ENCODE measurements at regions not wholly inside any gene's neighbourhood (a gene's known extent, or its start where the extent isn't known, plus 50 kb on each side); places are given as distances from the start of the nearest gene placed in this dataset.

DNA sequence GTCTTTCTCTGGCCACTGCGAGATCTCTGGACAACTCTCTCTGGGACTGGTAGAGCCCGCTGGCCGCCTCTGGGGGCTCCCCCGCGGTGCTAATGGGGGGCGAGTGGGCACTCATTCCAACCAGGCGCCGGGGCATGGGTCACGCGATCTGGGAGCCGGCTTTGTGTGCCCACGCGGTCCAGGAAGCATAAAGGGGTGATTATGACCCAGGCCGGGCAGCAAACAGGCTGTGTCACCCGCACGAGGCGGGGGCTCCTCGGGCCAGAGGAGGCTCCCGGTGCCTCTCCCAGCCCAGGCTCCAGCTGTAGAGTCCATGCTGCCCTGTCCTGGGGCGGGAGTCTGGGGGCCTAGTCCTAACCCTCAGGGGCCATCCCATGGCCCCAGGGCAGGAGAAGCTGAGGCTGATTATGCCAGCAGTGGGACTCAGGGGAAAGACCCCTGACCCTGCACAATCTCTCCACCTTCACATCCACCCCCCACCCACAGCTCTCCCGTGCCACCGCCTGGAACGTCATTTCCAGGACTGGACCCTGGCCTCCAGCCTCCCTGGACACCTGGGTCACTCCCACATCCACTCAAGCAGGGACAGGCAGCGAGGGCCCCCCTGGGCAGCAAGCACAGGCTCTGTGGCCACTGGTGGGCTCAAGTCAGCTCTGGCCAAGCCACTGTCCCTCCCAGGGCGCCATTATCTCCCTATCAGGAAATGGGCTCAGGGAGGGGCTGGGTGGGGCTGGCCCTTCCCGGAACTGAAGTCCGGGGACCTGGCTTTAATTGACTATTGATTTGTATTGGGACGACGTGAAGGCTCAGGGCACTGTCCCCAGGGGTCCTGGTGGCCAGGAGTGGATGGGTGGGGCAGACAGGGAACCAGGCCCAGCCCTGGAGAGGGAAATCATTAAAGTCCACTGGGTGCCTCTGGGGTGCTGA lies 50.0 kb downstream of the PTPRS start:
- TF ChIP-seq, protein P1, sequence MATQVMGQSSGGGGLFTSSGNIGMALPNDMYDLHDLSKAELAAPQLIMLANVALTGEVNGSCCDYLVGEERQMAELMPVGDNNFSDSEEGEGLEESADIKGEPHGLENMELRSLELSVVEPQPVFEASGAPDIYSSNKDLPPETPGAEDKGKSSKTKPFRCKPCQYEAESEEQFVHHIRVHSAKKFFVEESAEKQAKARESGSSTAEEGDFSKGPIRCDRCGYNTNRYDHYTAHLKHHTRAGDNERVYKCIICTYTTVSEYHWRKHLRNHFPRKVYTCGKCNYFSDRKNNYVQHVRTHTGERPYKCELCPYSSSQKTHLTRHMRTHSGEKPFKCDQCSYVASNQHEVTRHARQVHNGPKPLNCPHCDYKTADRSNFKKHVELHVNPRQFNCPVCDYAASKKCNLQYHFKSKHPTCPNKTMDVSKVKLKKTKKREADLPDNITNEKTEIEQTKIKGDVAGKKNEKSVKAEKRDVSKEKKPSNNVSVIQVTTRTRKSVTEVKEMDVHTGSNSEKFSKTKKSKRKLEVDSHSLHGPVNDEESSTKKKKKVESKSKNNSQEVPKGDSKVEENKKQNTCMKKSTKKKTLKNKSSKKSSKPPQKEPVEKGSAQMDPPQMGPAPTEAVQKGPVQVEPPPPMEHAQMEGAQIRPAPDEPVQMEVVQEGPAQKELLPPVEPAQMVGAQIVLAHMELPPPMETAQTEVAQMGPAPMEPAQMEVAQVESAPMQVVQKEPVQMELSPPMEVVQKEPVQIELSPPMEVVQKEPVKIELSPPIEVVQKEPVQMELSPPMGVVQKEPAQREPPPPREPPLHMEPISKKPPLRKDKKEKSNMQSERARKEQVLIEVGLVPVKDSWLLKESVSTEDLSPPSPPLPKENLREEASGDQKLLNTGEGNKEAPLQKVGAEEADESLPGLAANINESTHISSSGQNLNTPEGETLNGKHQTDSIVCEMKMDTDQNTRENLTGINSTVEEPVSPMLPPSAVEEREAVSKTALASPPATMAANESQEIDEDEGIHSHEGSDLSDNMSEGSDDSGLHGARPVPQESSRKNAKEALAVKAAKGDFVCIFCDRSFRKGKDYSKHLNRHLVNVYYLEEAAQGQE (IDR thresholded peaks at IDR 0.05; ENCODE audit: insufficient replicate concordance, low read depth) = no peak
- TF ChIP-seq, protein P2, sequence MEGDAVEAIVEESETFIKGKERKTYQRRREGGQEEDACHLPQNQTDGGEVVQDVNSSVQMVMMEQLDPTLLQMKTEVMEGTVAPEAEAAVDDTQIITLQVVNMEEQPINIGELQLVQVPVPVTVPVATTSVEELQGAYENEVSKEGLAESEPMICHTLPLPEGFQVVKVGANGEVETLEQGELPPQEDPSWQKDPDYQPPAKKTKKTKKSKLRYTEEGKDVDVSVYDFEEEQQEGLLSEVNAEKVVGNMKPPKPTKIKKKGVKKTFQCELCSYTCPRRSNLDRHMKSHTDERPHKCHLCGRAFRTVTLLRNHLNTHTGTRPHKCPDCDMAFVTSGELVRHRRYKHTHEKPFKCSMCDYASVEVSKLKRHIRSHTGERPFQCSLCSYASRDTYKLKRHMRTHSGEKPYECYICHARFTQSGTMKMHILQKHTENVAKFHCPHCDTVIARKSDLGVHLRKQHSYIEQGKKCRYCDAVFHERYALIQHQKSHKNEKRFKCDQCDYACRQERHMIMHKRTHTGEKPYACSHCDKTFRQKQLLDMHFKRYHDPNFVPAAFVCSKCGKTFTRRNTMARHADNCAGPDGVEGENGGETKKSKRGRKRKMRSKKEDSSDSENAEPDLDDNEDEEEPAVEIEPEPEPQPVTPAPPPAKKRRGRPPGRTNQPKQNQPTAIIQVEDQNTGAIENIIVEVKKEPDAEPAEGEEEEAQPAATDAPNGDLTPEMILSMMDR (IDR thresholded peaks at IDR 0.05; ENCODE audit: insufficient read depth, low read length) = no peak
- no peak for DNase-seq (ENCODE audit: low read depth in 1 of 2, low spot score in 1 of 2)
- peaks cover 24% of the 10 kb centered on the region for H3K27me3 ChIP-seq (ENCODE audit: insufficient read depth, poor library complexity, severe bottlenecking)
- H3K4me3 ChIP-seq (replicated peaks; ENCODE audit: insufficient read depth, low read length) = no peak overlapping the region
- H3K27ac ChIP-seq (replicated peaks) = no peak overlapping the region

DNA sequence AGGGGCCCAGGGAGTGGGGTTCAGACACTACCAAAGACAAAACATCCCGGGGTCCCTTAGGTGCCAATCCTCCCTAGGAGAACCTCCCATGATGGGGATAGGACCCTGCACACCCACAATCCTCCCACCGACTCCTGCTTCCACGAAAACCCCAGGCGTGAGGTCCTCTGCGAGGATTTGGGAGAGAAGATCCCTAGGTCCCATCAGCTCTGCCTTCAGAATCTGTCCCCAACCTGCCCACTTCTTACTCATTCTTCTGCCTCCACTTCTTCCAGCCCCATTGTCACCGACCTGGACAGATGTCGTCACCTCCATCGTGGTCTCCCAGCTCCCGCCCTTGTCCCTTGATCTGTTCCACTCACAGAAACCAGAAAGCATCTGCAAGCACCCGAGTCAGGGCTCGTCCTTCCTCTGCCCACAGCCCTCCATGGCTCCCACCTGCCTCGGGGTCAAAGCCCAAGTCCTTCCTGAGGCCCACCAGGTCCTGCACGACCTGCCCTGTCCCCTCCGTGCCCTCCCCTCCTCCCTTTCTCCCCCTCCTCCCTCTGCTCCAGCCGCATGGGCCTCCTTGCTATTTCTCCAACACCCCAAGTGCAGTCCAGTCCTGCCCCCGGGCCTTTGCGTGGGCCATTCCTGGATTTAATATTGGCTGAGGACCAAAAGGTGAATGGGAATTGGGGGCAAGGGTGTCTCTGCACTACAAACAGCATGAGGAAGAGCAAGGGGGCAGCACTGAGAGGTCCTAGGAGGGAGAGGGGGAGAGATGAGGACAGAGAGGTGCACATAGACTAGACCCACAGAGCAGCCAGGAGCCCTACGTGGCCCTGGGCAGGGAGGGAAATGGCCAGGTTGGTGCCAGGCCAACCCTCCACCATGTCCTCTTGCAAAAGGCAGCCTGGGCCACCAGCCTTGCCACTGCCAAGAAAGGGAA lies 51.3 kb downstream of the PTPRS start:
- DNase-seq (ENCODE audit: low read depth in 1 of 2, low spot score in 1 of 2) = no peak
- no peak overlapping the region for H3K4me3 ChIP-seq (replicated peaks; ENCODE audit: insufficient read depth, low read length)
- H3K27me3 ChIP-seq (ENCODE audit: insufficient read depth, poor library complexity, severe bottlenecking) = peaks cover 15% of the 10 kb centered on the region
- no peak overlapping the region for H3K27ac ChIP-seq (replicated peaks)
- TF ChIP-seq SPI1 (IDR thresholded peaks at IDR 0.05; ENCODE audit: borderline replicate concordance, low read depth) (no peak), GABPA (IDR thresholded peaks at IDR 0.05; ENCODE audit: low read depth) (no peak)
- TF ChIP-seq, protein P1 (IDR thresholded peaks at IDR 0.05; ENCODE audit: insufficient replicate concordance, low read depth) = no peak

DNA sequence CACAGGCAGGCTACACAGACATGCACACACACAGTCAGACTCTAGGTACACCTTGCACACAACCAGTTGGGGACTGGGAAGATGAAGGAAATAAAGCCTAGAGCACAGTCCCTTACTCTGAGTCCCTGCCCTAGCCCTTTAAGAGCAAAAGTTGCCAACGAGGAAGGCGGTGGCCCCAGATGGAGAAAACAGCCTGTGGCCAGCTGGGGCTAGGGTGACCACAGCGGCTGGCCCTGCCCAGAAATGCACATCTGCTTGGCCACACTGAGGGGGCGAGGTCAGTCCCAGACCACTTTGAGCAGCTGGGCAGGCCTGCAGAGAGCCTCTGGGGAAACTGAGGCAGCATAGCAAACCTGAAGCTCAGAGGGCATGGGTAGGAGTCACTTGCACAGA lies 52.3 kb downstream of the PTPRS start:
- Histone ChIP-seq H3K27me3 (ENCODE audit: insufficient read depth, poor library complexity, severe bottlenecking) (peaks cover 5% of the 10 kb centered on the region), H3K4me3 (replicated peaks; ENCODE audit: insufficient read depth, low read length) (no peak overlapping the region), H3K27ac (replicated peaks) (no peak overlapping the region)
- TF ChIP-seq, protein P2 (IDR thresholded peaks at IDR 0.05; ENCODE audit: insufficient read depth, low read length) = no peak
- no peak for TF ChIP-seq GABPA (IDR thresholded peaks at IDR 0.05; ENCODE audit: low read depth)
- no peak for TF ChIP-seq POLR2AphosphoS5 (IDR thresholded peaks at IDR 0.05; ENCODE audit: low read depth)
- TF ChIP-seq SPI1 (IDR thresholded peaks at IDR 0.05; ENCODE audit: borderline replicate concordance, low read depth) = no peak
- TF ChIP-seq, protein P1 (IDR thresholded peaks at IDR 0.05; ENCODE audit: insufficient replicate concordance, low read depth) = no peak
- DNase-seq (ENCODE audit: low read depth in 1 of 2, low spot score in 1 of 2) = no peak
